Thoracic aorta (tissue), 2 donors: ENCODE measurements at regions not wholly inside any gene's neighbourhood (a gene's known extent, or its start where the extent isn't known, plus 50 kb on each side); places are given as distances from the start of the nearest gene placed in this dataset.

Experiments
- ATAC-seq: fragments of 150-250 bp; one replicate; pipeline ENCODE4 v1.8.0; 2017; ENCODE audit warnings: low read depth; ENCODE audit not compliant: insufficient number of reproducible peaks, low FRiP score
- DNase-seq: peaks from one replicate; pipeline ENCODE4 v3.0.0-alpha.2; 2020; ENCODE audit warnings: low spot score
- H3K27ac ChIP-seq, 2 donors: fragments of 200-600 bp; sonication (generic); 1 replicate in 1 of 2; 2 replicates in 1 of 2; pipeline ENCODE4 v1.5.1; 2016; ENCODE audit warnings: mild to moderate bottlenecking in 2 of 2, moderate library complexity in 2 of 2
- H3K27me3 ChIP-seq: fragments of 200-600 bp; sonication (generic); replicated peaks from 2 replicates; pipeline ENCODE4 v1.6.0; 2016; ENCODE audit warnings: mild to moderate bottlenecking; ENCODE audit not compliant: insufficient read depth
- H3K36me3 ChIP-seq: fragments of 200-600 bp; sonication (generic); one replicate; pipeline ENCODE4 v1.5.1; 2016
- H3K4me1 ChIP-seq, 2 donors: fragments of 200-600 bp; sonication (generic); 1 replicate in 1 of 2; 2 replicates in 1 of 2; pipeline versions ENCODE4 v1.5.1 to v1.6.0; 2016; ENCODE audit warnings: low read depth in 2 of 2, mild to moderate bottlenecking in 1 of 2; ENCODE audit not compliant: control insufficient read depth in 1 of 2
- H3K4me3 ChIP-seq: fragments of 200-600 bp; sonication (generic); 2 replicates; pipeline ENCODE4 v1.5.1; 2016; ENCODE audit warnings: mild to moderate bottlenecking
- H3K9me3 ChIP-seq: fragments of 200-600 bp; sonication (generic); 2 replicates; pipeline ENCODE4 v1.5.1; 2016
- CTCF ChIP-seq: fragments of 200-600 bp; sonication (generic); IDR thresholded peaks from one replicate; pipeline ENCODE4 v1.5.1; 2019; ENCODE audit warnings: antibody characterized with exemption

DNA sequence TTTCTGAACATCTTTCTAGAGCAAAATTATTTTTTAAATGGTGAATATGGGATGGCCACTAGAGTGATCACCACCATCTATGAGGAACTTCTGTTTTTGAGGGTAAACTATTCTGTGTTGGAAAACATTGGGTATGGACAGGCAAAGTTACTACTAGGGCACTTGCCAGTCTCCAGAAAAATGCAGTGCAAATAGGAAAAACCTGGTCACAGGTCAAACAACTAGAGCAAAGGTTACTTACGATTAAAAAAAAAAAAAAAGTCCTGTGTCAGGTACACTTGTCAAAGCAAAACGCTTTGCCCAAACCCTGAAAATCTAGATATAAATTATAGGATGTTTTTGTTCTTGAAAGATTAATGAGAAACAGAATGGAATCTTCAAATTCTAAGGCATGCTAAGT, 66.2 kb downstream of the SLITRK1 start:
- no peak for TF ChIP-seq CTCF
- Histone ChIP-seq H3K4me1 (no peaks in the 10 kb centered on the region), H3K27me3 (no peaks in the 10 kb centered on the region), H3K36me3 (no peaks in the 10 kb centered on the region), H3K4me3 (no peak overlapping the region), H3K9me3 (no peaks in the 10 kb centered on the region), H3K27ac (no peak overlapping the region)
- no peak for DNase-seq
- no peak for ATAC-seq

GRCh38 chr13:83815598-83815997, 66.7 kb downstream of the SLITRK1 start:
- no peak for TF ChIP-seq CTCF
- Histone ChIP-seq H3K27ac (no peak overlapping the region), H3K36me3 (no peaks in the 10 kb centered on the region), H3K4me3 (no peak overlapping the region), H3K9me3 (no peaks in the 10 kb centered on the region), H3K4me1 (no peaks in the 10 kb centered on the region), H3K27me3 (no peaks in the 10 kb centered on the region)
- DNase-seq (no peak), ATAC-seq (no peak)

DNA sequence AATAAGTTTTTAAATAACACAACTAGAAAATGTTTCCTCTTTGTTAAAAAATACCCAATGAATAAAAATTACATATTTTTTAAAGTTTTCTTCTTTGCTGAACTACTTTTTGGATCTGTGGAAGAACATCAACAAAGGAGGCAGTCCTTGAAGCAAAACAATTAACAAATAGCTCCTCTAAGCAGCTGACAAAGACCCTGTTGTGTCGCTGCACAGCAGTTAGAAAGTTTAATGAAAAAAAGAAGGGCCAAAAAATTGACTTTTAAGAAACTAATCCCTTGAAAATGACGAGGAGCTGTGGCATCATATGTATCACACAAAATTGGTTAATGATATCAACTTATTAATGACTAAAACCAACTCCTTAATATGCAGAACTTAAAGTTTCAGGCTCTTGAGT, 72.1 kb downstream of the SLITRK1 start:
- H3K9me3 ChIP-seq = no peaks in the 10 kb centered on the region
- no peak for TF ChIP-seq CTCF
- ATAC-seq (no peak), DNase-seq (no peak)
- H3K36me3 ChIP-seq = no peaks in the 10 kb centered on the region
- no peaks in the 10 kb centered on the region for H3K27me3 ChIP-seq
- no peak overlapping the region for H3K27ac ChIP-seq
- no peaks in the 10 kb centered on the region for H3K4me1 ChIP-seq
- no peak overlapping the region for H3K4me3 ChIP-seq

- TF ChIP-seq CTCF = no peak
- Histone ChIP-seq H3K27ac (no peak overlapping the region), H3K4me1 (no peaks in the 10 kb centered on the region), H3K36me3 (no peaks in the 10 kb centered on the region), H3K4me3 (no peak overlapping the region), H3K9me3 (no peaks in the 10 kb centered on the region), H3K27me3 (no peaks in the 10 kb centered on the region)
- no peak for ATAC-seq
- DNase-seq = no peak
Measured at GRCh38 chr13:83804356-83804962, 77.8 kb downstream of the SLITRK1 start.

DNA sequence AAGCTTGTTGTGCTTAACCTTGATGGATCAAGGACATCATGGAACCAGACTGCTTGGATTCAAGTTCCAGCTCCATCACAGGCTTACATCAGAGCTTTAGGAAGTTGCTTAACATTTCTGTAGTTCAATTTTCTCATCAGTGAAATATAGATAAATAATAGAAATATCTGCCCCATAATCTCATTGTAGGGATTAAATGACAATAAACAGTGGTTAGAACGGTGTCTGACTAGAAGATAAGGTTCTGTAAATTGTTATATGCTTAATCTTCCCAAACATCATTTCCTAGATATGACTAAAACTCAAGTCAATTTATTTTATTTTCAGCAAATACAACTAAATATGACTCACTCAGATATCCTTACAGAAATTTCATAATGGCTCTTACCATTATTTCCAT, 83.5 kb downstream of the SLITRK1 start:
- no peak for ATAC-seq
- no peaks in the 10 kb centered on the region for H3K4me1 ChIP-seq
- no peaks in the 10 kb centered on the region for H3K9me3 ChIP-seq
- H3K27ac ChIP-seq = no peak overlapping the region
- no peaks in the 10 kb centered on the region for H3K27me3 ChIP-seq
- no peak for TF ChIP-seq CTCF
- no peaks in the 10 kb centered on the region for H3K36me3 ChIP-seq
- no peak for DNase-seq
- no peak overlapping the region for H3K4me3 ChIP-seq
